ENCODE measurements at regions not wholly inside any gene's neighbourhood (a gene's known extent, or its start where the extent isn't known, plus 50 kb on each side); places are given as distances from the start of the nearest gene placed in this dataset.

DNA sequence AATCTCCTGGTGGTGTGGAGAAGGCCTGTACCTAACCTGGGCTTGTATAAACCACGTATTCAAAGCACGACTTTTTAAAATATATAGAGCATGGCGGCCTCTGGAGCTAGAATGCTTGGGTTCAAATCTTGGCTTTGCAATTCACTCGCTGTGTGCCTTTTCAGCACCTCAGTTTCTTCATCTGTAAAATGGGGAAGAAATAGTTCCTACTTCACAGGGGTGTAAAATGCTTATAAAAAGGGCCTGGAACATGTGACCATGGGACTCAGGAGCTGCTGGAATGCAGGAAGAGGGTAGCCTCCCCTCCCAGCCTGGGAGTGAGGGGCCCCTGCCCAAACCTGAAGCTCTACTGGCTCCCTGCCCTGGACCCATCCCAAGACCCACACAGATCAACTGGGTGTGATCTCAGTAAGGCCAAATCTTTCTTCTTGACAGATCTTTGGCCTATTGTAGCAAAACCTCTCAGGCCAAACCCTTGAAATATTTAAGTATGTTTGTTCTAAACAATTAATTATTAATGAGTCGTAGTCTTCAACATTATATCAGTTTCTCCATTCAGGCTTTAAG is 269.0 kb downstream of the ZSWIM6 start:
- Histone ChIP-seq H3K36me3 (no peaks in the 10 kb centered on the region), H3K4me3 (no peak overlapping the region), H3K27me3 (no peaks in the 10 kb centered on the region), H3K27ac (no peak overlapping the region), H3K9me3 (ENCODE audit: low read depth) (no peaks in the 10 kb centered on the region), H3K4me1 (ENCODE audit: low read depth) (no peaks in the 10 kb centered on the region)
- TF ChIP-seq, protein P1, sequence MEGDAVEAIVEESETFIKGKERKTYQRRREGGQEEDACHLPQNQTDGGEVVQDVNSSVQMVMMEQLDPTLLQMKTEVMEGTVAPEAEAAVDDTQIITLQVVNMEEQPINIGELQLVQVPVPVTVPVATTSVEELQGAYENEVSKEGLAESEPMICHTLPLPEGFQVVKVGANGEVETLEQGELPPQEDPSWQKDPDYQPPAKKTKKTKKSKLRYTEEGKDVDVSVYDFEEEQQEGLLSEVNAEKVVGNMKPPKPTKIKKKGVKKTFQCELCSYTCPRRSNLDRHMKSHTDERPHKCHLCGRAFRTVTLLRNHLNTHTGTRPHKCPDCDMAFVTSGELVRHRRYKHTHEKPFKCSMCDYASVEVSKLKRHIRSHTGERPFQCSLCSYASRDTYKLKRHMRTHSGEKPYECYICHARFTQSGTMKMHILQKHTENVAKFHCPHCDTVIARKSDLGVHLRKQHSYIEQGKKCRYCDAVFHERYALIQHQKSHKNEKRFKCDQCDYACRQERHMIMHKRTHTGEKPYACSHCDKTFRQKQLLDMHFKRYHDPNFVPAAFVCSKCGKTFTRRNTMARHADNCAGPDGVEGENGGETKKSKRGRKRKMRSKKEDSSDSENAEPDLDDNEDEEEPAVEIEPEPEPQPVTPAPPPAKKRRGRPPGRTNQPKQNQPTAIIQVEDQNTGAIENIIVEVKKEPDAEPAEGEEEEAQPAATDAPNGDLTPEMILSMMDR (IDR thresholded peaks at IDR 0.05; ENCODE audit: low read depth, low read length): no peak
- DNase-seq (ENCODE audit: low read depth in 1 of 2, low spot score in 1 of 2): no peak

DNA sequence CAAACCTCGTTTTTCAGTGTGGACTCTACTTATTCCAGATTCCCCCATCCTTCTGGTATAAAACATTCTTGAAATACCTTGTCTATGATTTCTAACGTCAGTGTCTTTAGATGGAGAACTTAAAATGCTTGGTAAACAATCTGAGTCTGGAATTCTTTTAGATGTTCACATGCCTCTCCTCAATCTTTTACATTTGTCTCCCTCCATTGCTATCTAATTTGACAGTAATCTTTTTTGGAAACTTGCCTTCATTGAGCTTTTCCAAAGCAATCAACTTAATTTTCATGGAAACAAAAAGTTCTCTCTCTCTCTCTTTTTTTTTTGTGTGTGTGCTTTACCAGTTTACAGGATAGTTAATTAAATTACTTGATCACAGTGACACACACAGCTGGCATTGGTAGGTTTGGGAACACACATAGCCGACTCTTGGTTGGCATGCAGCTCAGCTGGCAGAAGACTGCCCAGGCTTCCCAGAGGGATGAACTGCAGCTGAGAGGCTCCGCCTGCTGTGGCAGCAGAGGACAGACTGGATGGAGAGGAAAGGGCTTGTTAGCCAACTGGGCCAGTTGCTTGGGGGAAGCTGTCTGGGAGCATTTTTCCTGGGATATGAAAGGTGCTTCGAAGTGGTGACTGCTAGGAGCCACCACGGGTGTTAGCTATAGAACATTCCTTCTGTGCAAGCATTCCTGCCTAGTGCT is 271.3 kb downstream of the ZSWIM6 start:
- Histone ChIP-seq H3K27ac (no peak overlapping the region), H3K4me1 (ENCODE audit: low read depth) (no peaks in the 10 kb centered on the region), H3K36me3 (no peaks in the 10 kb centered on the region), H3K4me3 (no peak overlapping the region), H3K9me3 (ENCODE audit: low read depth) (no peaks in the 10 kb centered on the region), H3K27me3 (no peaks in the 10 kb centered on the region)
- DNase-seq (ENCODE audit: low read depth in 1 of 2, low spot score in 1 of 2): no peak
- TF ChIP-seq, protein P1 (IDR thresholded peaks at IDR 0.05; ENCODE audit: low read depth, low read length): no peak

DNA sequence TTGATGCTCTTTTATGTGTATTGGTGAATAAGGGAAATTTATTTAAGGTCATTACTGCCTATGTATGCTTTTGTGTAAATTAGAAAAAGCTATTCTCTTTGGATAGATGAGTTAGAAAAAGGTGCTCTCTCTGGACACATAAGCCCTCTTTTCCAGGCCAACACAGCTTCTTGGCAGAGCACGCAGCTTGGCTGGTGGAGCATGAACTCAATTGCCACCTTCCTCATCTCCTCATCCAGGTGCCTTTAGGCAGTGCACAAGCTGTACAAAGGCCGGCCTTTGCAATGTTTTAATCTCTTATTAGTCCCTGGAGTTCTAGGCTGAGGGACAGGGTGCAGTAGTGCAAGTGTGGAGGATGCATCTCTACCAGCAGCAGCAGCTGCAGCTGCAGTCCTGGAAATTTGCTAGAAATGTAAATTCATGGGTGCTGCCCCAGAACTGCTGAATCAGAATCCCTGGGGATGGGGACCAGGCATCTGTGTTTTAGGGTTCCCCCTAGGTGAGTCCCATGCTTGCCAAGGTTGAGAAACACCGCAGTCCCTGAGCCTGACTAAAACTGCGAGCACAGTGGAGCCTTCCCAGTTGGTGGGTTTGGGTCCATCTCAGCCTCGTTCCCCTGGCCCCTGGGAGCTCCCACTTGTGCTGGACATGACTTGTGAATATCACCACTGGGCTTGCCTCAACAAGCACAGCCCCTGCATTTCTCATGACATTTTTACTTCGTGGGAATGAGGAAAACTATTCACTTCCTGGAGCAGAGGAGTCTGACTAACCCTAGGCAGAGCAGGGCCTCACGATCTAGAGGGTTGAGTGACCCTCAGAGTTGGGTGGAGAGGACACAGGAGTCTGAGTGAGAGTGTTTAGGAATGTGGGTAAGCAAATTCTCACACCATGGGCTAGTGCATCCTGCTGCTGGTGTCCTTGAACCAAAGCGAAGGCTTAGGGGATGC is 272.3 kb downstream of the ZSWIM6 start:
- H3K9me3 ChIP-seq (ENCODE audit: low read depth): no peaks in the 10 kb centered on the region
- TF ChIP-seq, protein P1 (IDR thresholded peaks at IDR 0.05; ENCODE audit: low read depth, low read length): no peak
- H3K4me1 ChIP-seq (ENCODE audit: low read depth): no peaks in the 10 kb centered on the region
- no peaks in the 10 kb centered on the region for H3K27me3 ChIP-seq
- DNase-seq (ENCODE audit: low read depth in 1 of 2, low spot score in 1 of 2): no peak
- no peak overlapping the region for H3K27ac ChIP-seq
- no peak overlapping the region for H3K4me3 ChIP-seq
- no peaks in the 10 kb centered on the region for H3K36me3 ChIP-seq

DNA sequence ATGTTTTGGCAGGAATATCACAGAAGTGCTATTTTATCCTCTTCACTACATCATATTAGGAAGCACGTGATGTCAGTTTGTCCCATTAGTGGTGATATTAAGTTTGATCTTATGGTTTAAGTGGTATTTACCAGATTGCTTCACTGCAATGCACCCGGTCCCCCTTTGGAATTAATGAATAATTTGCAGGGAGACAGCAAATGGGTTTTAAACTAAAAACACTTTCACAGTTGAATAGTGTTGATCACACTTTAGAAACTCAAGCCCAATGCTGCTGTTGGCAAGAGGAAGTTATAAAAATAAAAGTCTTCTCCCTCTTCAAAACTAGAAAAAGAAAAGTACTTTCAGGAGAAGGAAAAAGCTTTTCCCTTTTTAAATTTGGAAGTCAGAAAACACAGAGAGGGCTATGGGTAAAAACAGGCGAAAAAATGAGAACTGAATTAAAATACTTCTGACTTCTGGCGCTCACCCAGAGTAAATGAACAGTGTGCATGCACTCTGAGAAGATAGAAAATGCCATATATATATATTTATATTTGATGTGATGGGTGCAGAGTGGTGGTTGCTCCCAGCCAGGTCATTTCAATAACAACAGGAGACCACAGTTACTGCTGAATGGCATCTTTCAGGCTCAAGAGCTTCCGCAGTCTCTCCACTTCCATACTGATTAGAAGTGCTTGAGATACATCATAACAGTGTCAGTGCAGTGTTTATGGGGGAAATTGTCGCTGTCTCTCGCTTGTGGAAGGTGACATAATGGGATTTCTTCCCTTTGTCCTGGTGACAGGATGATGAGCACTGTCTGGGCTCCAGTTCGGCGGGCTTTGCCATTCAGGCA is 278.0 kb downstream of the ZSWIM6 start:
- TF ChIP-seq, protein P1 (IDR thresholded peaks at IDR 0.05; ENCODE audit: low read depth, low read length): no peak
- no peak overlapping the region for H3K27ac ChIP-seq
- no peaks in the 10 kb centered on the region for H3K36me3 ChIP-seq
- DNase-seq (ENCODE audit: low read depth in 1 of 2, low spot score in 1 of 2): no peak
- H3K4me3 ChIP-seq: no peak overlapping the region
- no peaks in the 10 kb centered on the region for H3K4me1 ChIP-seq (ENCODE audit: low read depth)
- no peaks in the 10 kb centered on the region for H3K9me3 ChIP-seq (ENCODE audit: low read depth)
- no peaks in the 10 kb centered on the region for H3K27me3 ChIP-seq

DNA sequence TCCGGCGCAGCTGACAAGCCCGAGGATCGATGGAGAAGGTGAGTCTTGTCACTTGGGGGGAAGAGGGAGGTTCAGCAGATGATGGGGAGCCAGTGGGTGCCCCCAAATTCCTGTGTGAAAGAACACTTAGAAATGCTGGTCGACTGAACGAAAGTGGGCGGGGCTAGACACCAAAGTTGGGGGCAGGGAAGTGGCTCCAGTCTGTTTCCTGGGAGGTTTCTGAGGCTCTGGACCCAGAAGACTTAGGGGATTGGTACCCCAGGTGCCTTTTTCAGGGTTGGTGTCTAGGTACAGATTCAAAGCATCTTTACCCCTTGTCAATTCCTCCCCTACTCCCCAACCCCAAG is 278.6 kb downstream of the ZSWIM6 start:
- H3K27ac ChIP-seq: no peak overlapping the region
- no peak for DNase-seq (ENCODE audit: low read depth in 1 of 2, low spot score in 1 of 2)
- TF ChIP-seq, protein P1 (IDR thresholded peaks at IDR 0.05; ENCODE audit: low read depth, low read length): no peak
- H3K27me3 ChIP-seq: no peaks in the 10 kb centered on the region
- H3K4me3 ChIP-seq: no peak overlapping the region
- H3K9me3 ChIP-seq (ENCODE audit: low read depth): no peaks in the 10 kb centered on the region
- no peaks in the 10 kb centered on the region for H3K36me3 ChIP-seq
- H3K4me1 ChIP-seq (ENCODE audit: low read depth): no peaks in the 10 kb centered on the region

Measured in cardiac muscle cell (in vitro differentiated cells and primary cell).